ENCODE measurements at regions not wholly inside any gene's neighbourhood (a gene's known extent, or its start where the extent isn't known, plus 50 kb on each side); places are given as distances from the start of the nearest gene placed in this dataset.

GRCh38 chr3:124229420-124229819 is 237.5 kb upstream of the ROPN1 start:
- H3K9me3 Mint-ChIP-seq = peaks cover 21% of the 10 kb centered on the region
- DNase-seq = no peak

DNA sequence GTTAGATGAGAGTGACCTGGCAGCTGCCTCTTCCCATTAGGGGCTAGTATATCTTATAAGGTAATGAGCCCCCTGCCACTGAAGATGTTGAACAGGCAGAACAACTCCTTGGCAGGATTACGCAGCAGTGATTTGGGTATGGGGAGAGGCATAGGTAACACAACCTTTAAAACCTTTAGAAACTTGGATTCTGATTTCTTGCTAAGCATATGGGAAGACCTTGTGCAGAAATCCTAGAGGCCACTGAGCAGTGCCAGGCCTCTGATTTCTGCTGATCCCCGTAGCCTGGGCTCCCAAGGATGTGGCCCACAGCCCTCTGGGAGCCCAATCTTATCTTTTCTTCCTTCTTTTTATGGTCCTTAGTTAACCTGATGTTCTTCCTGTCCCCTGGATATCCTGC is 237.9 kb upstream of the ROPN1 start:
- H3K36me3 Mint-ChIP-seq (ENCODE audit: low read depth) = peaks cover 45% of the 10 kb centered on the region
- peaks cover 23% of the 10 kb centered on the region for H3K4me1 Mint-ChIP-seq
- peaks cover 21% of the 10 kb centered on the region for H3K9me3 Mint-ChIP-seq
- no peak overlapping the region for H3K4me3 Mint-ChIP-seq
- peaks cover 14% of the 10 kb centered on the region for H3K27me3 Mint-ChIP-seq (ENCODE audit: low read depth, poor library complexity)
- no peak for DNase-seq
- H3K27ac Mint-ChIP-seq = no peak overlapping the region
- TF ChIP-seq CTCF (IDR thresholded peaks at IDR 0.05) = no peak

More at GRCh38 chr3:124229420-124229819, 237.5 kb upstream of the ROPN1 start:
- peaks cover 41% of the 10 kb centered on the region for H3K36me3 Mint-ChIP-seq (ENCODE audit: low read depth)
- no peak overlapping the region for H3K27ac Mint-ChIP-seq
- peaks cover 23% of the 10 kb centered on the region for H3K4me1 Mint-ChIP-seq
- H3K27me3 Mint-ChIP-seq (ENCODE audit: low read depth, poor library complexity) = peaks cover 10% of the 10 kb centered on the region
- H3K4me3 Mint-ChIP-seq = no peak overlapping the region
- no peak for TF ChIP-seq CTCF (IDR thresholded peaks at IDR 0.05)

GRCh38 chr3:124230432-124230831 is 238.5 kb upstream of the ROPN1 start:
- H3K4me1 Mint-ChIP-seq = peaks cover 20% of the 10 kb centered on the region
- H3K36me3 Mint-ChIP-seq (ENCODE audit: low read depth) = peaks cover 51% of the 10 kb centered on the region
- H3K27ac Mint-ChIP-seq = no peak overlapping the region
- no peak for TF ChIP-seq CTCF (IDR thresholded peaks at IDR 0.05)
- DNase-seq = no peak
- H3K27me3 Mint-ChIP-seq (ENCODE audit: low read depth, poor library complexity) = peaks cover 15% of the 10 kb centered on the region
- peaks cover 21% of the 10 kb centered on the region for H3K9me3 Mint-ChIP-seq
- no peak overlapping the region for H3K4me3 Mint-ChIP-seq

GRCh38 chr3:124230998-124231397 is 239.1 kb upstream of the ROPN1 start:
- no peak overlapping the region for H3K4me3 Mint-ChIP-seq
- H3K27me3 Mint-ChIP-seq (ENCODE audit: low read depth, poor library complexity) = peaks cover 15% of the 10 kb centered on the region

DNA sequence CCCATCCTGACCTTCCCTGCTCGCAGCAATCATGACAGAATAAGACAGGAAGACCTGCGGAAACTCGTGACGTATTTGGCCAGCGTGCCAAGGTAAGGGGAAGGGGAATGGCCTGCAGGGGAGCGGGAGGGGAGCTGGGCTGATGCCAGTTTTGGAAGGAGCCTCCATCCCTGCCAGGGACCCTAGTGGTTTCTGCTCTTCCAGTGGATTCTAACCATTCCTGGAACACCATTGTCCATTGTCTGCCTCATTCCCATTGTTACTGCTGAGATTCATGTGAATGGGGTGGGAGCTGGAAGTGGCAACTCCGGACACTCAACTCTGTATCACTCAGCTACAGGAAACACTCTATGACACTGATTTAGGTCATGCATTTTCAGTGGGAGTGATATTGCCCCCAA is 242.9 kb upstream of the ROPN1 start:
- Mint-ChIP-seq H3K27ac (no peak overlapping the region), H3K36me3 (ENCODE audit: low read depth) (peaks cover 65% of the 10 kb centered on the region)

More at GRCh38 chr3:124230998-124231397, 239.1 kb upstream of the ROPN1 start:
- no peak for DNase-seq
- peaks cover 21% of the 10 kb centered on the region for H3K9me3 Mint-ChIP-seq
- H3K4me1 Mint-ChIP-seq = peaks cover 16% of the 10 kb centered on the region
- H3K27ac Mint-ChIP-seq = no peak overlapping the region
- peaks cover 57% of the 10 kb centered on the region for H3K36me3 Mint-ChIP-seq (ENCODE audit: low read depth)
- no peak for TF ChIP-seq CTCF (IDR thresholded peaks at IDR 0.05)

More for the DNA sequence above, 242.9 kb upstream of the ROPN1 start:
- Mint-ChIP-seq H3K27me3 (ENCODE audit: low read depth, poor library complexity) (peaks cover 15% of the 10 kb centered on the region), H3K4me3 (no peak overlapping the region), H3K4me1 (peaks cover 5% of the 10 kb centered on the region), H3K9me3 (no peaks in the 10 kb centered on the region)
- no peak for TF ChIP-seq CTCF (IDR thresholded peaks at IDR 0.05)
- DNase-seq = no peak

Measured in nephron progenitor cell (in vitro differentiated cells).